ENCODE measurements at regions not wholly inside any gene's neighbourhood (a gene's known extent, or its start where the extent isn't known, plus 50 kb on each side); places are given as distances from the start of the nearest gene placed in this dataset.

DNA sequence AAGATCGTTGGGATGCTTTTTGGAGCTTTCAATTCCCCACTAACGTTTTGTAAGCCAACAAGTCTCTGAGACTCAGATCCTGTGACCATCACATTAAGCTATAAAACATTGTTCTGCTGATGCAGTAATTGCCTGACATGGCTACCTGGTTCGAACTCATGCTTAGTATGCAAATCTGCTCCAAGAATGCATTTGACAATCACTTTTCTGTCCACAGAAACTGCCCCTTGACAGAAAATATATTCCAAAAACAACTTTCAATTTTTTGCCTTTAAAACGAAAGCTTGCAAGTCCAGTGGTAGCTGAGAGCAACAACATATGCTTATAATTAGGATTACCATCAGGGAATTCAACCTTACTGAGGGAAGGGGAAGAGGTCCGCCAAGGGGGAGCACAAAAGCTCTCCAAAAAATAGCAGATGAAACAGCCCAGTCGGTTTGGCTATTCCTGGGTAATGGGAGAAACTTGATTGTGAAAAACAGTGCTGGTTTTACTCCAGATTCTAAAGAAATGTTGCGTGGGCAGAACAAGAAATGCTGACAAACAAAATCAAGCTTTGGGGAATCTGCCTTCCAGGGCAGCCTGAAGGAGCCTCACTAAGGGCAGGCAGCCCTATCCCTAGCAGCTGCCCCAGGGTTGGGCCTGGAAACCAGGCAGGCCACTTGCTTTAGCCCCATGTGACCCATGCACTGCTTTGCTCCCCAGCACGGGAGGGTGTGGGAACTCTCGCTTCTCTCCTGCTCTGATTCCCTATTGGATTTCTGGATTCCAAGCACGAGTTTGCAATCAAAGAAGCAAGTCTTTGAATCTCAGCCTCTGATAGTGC is 160.7 kb upstream of the LDB2 start:
- Mint-ChIP-seq H3K36me3 (ENCODE audit: low read depth) (no peaks in the 10 kb centered on the region), H3K9me3 (no peaks in the 10 kb centered on the region), H3K27me3 (ENCODE audit: low read depth) (no peaks in the 10 kb centered on the region), H3K4me1 (peaks cover 37% of the 10 kb centered on the region), H3K4me3 (peak overlapping the region in 2 of 3 experiments; percentile 17 to 31), H3K27ac (peak overlapping the region in 1 of 3 experiments; percentile 96)
- TF ChIP-seq, protein P1, sequence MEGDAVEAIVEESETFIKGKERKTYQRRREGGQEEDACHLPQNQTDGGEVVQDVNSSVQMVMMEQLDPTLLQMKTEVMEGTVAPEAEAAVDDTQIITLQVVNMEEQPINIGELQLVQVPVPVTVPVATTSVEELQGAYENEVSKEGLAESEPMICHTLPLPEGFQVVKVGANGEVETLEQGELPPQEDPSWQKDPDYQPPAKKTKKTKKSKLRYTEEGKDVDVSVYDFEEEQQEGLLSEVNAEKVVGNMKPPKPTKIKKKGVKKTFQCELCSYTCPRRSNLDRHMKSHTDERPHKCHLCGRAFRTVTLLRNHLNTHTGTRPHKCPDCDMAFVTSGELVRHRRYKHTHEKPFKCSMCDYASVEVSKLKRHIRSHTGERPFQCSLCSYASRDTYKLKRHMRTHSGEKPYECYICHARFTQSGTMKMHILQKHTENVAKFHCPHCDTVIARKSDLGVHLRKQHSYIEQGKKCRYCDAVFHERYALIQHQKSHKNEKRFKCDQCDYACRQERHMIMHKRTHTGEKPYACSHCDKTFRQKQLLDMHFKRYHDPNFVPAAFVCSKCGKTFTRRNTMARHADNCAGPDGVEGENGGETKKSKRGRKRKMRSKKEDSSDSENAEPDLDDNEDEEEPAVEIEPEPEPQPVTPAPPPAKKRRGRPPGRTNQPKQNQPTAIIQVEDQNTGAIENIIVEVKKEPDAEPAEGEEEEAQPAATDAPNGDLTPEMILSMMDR (IDR thresholded peaks at IDR 0.05; ENCODE audit: unreplicated experiment in 3 of 3): no peak

DNA sequence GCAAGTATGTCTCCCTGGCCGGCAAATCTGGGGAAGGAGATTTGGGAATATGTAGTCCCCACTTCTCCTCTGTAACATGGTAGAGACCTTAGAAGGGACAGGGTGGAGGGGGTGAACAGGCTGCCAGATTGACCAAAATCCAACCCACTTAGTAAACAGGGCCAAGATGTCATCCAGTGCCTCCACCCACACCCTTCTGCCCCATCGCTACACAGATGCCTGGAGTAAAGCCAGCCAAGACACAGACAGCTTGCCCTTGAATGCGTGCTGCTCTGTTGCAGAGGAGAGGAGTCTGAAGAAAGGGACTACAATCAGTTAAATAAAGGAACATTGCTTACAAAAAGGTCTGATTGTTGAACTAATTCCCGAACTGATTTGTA is 160.1 kb upstream of the LDB2 start:
- Mint-ChIP-seq H3K27me3 (ENCODE audit: low read depth) (no peaks in the 10 kb centered on the region), H3K4me3 (no peak overlapping the region), H3K9me3 (no peaks in the 10 kb centered on the region), H3K27ac (peak overlapping the region in 1 of 3 experiments; percentile 96), H3K36me3 (ENCODE audit: low read depth) (no peaks in the 10 kb centered on the region), H3K4me1 (peaks cover 35% of the 10 kb centered on the region)
- TF ChIP-seq, protein P1 (IDR thresholded peaks at IDR 0.05; ENCODE audit: unreplicated experiment in 3 of 3): no peak

DNA sequence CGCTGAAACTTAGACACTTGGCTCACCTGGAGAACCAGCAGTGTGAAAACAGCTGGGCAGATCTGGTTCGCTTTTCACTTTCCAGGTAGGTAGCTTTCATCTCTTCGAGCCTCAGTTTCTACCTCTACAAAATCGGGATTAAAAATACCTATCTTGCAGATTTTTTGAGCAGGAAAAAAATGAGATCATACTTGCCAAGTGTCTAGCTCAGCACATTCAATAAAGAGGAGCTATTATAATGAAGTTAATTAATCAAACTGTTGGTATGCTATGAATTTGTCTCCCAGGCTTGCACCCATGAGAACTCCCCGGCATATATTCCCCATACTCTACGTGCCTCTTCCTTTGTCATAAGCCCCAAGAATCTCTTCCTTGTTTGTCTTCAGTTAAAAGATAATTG is 158.6 kb upstream of the LDB2 start:
- Mint-ChIP-seq H3K9me3 (no peaks in the 10 kb centered on the region), H3K4me1 (peaks cover 35% of the 10 kb centered on the region), H3K27ac (peak overlapping the region in 2 of 3 experiments; percentile 12 to 18), H3K27me3 (ENCODE audit: low read depth) (no peaks in the 10 kb centered on the region), H3K36me3 (ENCODE audit: low read depth) (no peaks in the 10 kb centered on the region), H3K4me3 (no peak overlapping the region)
- TF ChIP-seq, protein P1 (IDR thresholded peaks at IDR 0.05; ENCODE audit: unreplicated experiment in 3 of 3): no peak

DNA sequence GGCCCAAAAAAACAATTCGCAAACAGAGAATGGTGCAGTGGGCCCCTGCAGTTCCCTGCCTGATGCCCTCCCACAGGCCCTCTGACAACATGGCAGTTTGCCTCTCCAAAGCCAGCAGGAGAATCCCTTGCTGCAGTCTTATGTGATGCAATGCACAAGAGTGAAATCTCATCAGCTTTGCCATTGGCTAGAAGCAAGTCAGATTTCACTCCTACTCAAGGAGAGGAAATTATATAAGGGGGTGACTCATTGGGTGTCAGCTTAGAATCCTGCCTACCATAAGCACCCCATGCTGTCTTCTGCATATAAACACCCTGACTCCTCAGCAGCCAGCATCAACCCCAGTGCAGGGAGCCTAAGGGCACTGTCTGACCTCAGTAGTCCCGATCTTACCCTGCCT is 157.3 kb upstream of the LDB2 start:
- no peaks in the 10 kb centered on the region for H3K27me3 Mint-ChIP-seq (ENCODE audit: low read depth)
- TF ChIP-seq, protein P1 (IDR thresholded peaks at IDR 0.05; ENCODE audit: unreplicated experiment in 3 of 3): no peak
- H3K36me3 Mint-ChIP-seq (ENCODE audit: low read depth): no peaks in the 10 kb centered on the region
- H3K4me3 Mint-ChIP-seq: no peak overlapping the region
- H3K27ac Mint-ChIP-seq: peak overlapping the region in 1 of 3 experiments; percentile 11
- H3K9me3 Mint-ChIP-seq: no peaks in the 10 kb centered on the region
- H3K4me1 Mint-ChIP-seq: peaks cover 35% of the 10 kb centered on the region

DNA sequence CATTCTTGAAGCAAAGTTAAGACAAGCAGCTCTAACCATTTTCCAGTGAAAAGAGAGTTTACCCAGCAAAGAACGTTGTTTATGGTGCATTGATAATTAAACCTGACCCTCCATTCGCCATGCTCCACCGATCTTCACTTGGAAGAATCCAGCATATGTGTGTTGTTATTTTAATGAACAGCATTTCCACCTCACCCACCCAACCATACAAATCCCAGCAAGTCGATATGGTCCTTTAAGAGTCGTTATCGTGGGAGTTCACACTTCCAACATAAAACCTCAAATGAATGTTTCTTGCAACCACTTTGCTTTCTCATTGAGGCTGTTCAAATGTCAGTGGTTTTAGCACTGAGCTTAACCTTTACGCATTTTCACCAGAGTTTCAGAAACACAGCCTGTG is 147.4 kb upstream of the LDB2 start:
- no peaks in the 10 kb centered on the region for H3K36me3 Mint-ChIP-seq (ENCODE audit: low read depth)
- H3K27ac Mint-ChIP-seq: peak overlapping the region in 1 of 3 experiments; percentile 54
- H3K27me3 Mint-ChIP-seq (ENCODE audit: low read depth): no peaks in the 10 kb centered on the region
- TF ChIP-seq, protein P1 (IDR thresholded peaks at IDR 0.05; ENCODE audit: unreplicated experiment in 3 of 3): no peak
- H3K4me3 Mint-ChIP-seq: no peak overlapping the region
- peaks cover 9% of the 10 kb centered on the region for H3K9me3 Mint-ChIP-seq
- no peaks in the 10 kb centered on the region for H3K4me1 Mint-ChIP-seq

Data from nephron (organoid).